Vagina (tissue), 2 donors: ENCODE measurements at regions not wholly inside any gene's neighbourhood (a gene's known extent, or its start where the extent isn't known, plus 50 kb on each side); places are given as distances from the start of the nearest gene placed in this dataset.
"Not testable (repeated sequence)": the region's sequence is repeated elsewhere in the genome, so short reads cannot be mapped to it uniquely, and the experiment has no call there.

ENCODE experiments used
- DNase-seq, 2 donors: peaks; one replicate each; pipeline ENCODE4 v3.0.0-alpha.2; 2017; ENCODE audit errors: extremely low spot score in 2 of 2
- H3K27ac ChIP-seq: fragments of 200-600 bp; sonication (generic); one replicate; pipeline ENCODE4 v1.5.1; 2019
- H3K27me3 ChIP-seq: fragments of 200-600 bp; sonication (generic); one replicate; pipeline ENCODE4 v1.5.1; 2019
- H3K36me3 ChIP-seq, 2 donors: fragments of 200-600 bp; sonication (generic); one replicate each; pipeline ENCODE4 v1.5.1; 2017 to 2019
- H3K4me1 ChIP-seq: fragments of 200-600 bp; sonication (generic); one replicate; pipeline ENCODE4 v1.5.1; 2019
- H3K4me3 ChIP-seq, 2 donors: fragments of 200-600 bp; sonication (generic); 1 replicate in 1 of 2; 2 replicates in 1 of 2; pipeline ENCODE4 v1.5.1; 2016 to 2019
- H3K9me3 ChIP-seq: fragments of 200-600 bp; sonication (generic); one replicate; pipeline ENCODE4 v1.5.1; 2019
- POLR2A ChIP-seq, 2 donors: fragments of 450-650 bp; IDR thresholded peaks; one replicate each; pipeline ENCODE4 v1.6.1; 2017; ENCODE audit warnings: antibody characterized with exemption in 2 of 2, mild to moderate bottlenecking in 2 of 2, moderate library complexity in 2 of 2
- POLR2AphosphoS5 ChIP-seq, 2 donors: sonication (generic); formaldehyde crosslinking; IDR thresholded peaks; one replicate each; pipeline ENCODE4 v1.9.0; 2017; ENCODE audit warnings: antibody characterized with exemption in 2 of 2, mild to moderate bottlenecking in 2 of 2, low read depth in 1 of 2; ENCODE audit not compliant: insufficient read depth in 1 of 2
- intact Hi-C: fragments of 100-400 bp; cut with DNase I; formaldehyde crosslinking; loops from one replicate; pipeline ENCODE4 v1.15.1; 2023
- TF ChIP-seq, protein P1 (sequence below), 3 experiments: fragments of 450-650 bp in 2 of 3; fragments of 200-600 bp in 1 of 3; sonication (generic) in 1 of 3; IDR thresholded peaks; one replicate each; pipeline ENCODE4 v1.5.1; 2017 to 2019; ENCODE audit warnings: antibody characterized with exemption in 3 of 3, mild to moderate bottlenecking in 2 of 3, moderate library complexity in 2 of 3

DNA sequence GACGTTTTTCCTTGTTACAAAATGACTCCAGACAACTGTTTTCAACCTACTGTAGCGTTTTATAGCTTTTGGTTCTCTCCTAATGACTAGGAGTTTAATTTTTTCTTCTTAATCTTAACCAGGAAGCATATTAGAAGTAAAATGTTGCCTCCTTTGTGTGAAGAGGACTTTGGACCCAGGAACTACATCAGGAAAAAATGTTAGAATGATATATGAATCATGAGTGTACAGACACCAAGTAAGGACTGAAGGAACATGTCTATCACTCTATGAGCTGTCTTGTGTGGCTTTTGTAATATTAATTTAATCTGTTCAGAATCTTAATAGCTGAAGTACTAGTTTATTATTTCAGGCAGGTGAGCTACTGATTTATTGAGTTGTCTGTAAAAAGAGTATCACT, 71.0 kb upstream of the MARCKS start:
- no peaks in the 10 kb centered on the region for H3K4me1 ChIP-seq
- no peak for DNase-seq
- no peak overlapping the region for H3K27ac ChIP-seq
- H3K36me3 ChIP-seq: no peaks in the 10 kb centered on the region
- H3K4me3 ChIP-seq: no peak overlapping the region
- intact Hi-C loops: no loop called here
- no peaks in the 10 kb centered on the region for H3K9me3 ChIP-seq
- TF ChIP-seq, protein P1, sequence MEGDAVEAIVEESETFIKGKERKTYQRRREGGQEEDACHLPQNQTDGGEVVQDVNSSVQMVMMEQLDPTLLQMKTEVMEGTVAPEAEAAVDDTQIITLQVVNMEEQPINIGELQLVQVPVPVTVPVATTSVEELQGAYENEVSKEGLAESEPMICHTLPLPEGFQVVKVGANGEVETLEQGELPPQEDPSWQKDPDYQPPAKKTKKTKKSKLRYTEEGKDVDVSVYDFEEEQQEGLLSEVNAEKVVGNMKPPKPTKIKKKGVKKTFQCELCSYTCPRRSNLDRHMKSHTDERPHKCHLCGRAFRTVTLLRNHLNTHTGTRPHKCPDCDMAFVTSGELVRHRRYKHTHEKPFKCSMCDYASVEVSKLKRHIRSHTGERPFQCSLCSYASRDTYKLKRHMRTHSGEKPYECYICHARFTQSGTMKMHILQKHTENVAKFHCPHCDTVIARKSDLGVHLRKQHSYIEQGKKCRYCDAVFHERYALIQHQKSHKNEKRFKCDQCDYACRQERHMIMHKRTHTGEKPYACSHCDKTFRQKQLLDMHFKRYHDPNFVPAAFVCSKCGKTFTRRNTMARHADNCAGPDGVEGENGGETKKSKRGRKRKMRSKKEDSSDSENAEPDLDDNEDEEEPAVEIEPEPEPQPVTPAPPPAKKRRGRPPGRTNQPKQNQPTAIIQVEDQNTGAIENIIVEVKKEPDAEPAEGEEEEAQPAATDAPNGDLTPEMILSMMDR (IDR thresholded peaks at IDR 0.05): no peak
- TF ChIP-seq POLR2A (IDR thresholded peaks at IDR 0.05) (no peak), POLR2AphosphoS5 (IDR thresholded peaks at IDR 0.05; ENCODE audit: insufficient read depth in 1 of 2, low read depth in 1 of 2) (no peak)
- H3K27me3 ChIP-seq: no peaks in the 10 kb centered on the region

DNA sequence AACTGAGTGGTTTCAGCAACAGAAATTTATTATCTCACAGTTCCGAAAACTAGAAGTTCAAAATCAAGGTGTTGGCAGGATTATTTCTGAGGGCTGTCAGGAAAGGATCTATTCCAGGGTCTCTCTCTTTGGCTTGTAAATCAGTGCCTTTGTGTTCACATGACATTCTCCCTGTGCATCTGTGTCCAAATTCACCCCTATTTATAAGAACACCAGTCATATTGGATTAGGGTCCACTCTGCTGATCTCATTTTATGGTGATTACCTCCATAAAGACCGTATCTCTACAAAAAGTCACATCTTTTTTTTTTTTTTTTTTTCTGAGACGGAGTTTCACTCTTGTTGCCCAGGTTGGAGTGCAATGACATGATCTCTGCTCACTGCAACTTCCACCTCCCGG, 68.6 kb upstream of the MARCKS start:
- TF ChIP-seq, protein P1 (IDR thresholded peaks at IDR 0.05): no peak
- TF ChIP-seq POLR2A (IDR thresholded peaks at IDR 0.05) (no peak), POLR2AphosphoS5 (IDR thresholded peaks at IDR 0.05; ENCODE audit: insufficient read depth in 1 of 2, low read depth in 1 of 2) (no peak)
- Histone ChIP-seq H3K27me3 (no peaks in the 10 kb centered on the region), H3K4me3 (no peak overlapping the region), H3K27ac (no peak overlapping the region), H3K36me3 (no peaks in the 10 kb centered on the region), H3K4me1 (no peaks in the 10 kb centered on the region), H3K9me3 (no peaks in the 10 kb centered on the region)
- intact Hi-C loops: no loop called here
- no peak for DNase-seq

DNA sequence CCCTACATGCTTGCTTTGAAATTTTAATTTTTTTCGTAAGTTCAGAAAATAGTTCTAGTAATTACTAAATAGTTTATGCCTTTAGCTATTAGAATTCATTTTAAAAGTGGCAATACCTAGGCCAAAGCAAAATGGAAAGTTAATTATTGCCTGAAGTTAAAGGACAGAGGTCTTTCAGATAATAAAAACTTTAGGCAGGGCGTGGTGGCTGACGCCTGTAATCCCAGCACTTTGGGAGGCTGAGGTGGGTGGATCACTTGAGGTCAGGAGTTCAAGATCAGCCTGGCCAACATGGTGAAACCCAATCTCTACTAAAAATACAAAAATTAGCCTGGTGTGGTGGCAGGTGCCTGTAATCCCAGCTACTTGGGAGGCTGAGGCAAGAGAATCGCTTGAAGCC, 65.9 kb upstream of the MARCKS start:
- H3K4me1 ChIP-seq, H3K4me3 ChIP-seq, DNase-seq: not testable (repeated sequence)

DNA sequence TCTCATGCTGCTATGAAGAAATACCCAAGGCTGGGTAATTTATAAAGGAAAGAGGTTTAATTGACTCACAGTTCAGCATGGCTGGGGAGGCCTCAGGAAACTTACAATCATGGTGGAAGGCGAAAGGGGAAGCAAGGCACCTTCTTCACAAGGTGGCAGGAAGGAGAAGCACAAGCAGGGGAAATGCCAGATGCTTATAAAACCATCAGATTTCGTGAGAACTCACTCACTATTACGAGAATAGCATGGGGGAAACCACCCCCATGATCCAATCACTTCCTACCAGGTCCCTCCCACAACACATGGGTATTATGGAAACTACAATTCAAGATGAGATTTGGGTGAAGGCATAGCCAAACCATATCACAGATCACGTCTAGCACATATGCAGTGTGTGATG, 61.8 kb upstream of the MARCKS start:
- H3K27ac ChIP-seq, H3K4me1 ChIP-seq, H3K9me3 ChIP-seq, H3K36me3 ChIP-seq, intact Hi-C loops, H3K4me3 ChIP-seq, DNase-seq, H3K27me3 ChIP-seq: not testable (repeated sequence)

More for the DNA sequence above, 65.9 kb upstream of the MARCKS start:
- H3K36me3 ChIP-seq, H3K27ac ChIP-seq, intact Hi-C loops, H3K9me3 ChIP-seq, H3K27me3 ChIP-seq: not testable (repeated sequence)

DNA sequence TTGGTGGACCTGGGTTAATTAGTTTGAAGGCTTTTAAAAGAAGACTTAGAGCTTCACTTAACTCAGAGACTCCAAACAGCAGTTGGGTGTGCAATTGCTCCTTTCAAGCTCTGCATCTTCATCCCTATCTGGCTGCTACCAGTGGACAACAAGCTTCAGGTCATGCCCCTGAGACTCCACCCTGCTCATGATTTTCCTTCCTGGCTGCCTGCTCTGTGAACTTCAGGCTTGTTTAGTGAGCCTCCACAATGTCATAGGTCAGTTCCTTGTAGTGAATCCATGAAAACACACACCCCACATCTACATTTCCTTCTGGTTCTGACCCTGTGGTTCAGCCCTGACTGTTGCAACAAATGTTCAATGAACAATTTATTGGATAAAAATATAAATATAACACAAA, 61.1 kb upstream of the MARCKS start:
- intact Hi-C loops: no loop called here
- H3K27me3 ChIP-seq: no peaks in the 10 kb centered on the region

DNA sequence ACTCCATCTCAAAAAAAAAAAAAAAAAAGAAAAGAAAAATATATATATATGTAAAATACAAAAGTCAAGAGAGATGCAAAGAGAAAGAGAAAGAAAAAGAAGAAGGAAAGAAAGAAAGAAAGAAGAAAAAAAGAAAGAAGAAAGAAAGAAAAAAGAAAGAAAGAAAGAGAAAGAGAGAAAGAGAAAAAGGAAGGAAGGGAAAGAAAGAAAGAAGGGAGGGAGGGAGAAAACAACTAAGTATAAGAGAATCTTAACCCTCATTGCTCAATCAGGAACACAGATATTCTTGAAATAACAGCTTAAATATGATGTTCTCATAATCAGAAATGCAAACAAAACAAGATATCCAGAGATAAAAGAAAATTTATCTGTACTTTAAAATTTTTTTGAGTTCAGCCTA, 54.4 kb upstream of the MARCKS start:
- no peaks in the 10 kb centered on the region for H3K27me3 ChIP-seq
- H3K4me1 ChIP-seq: no peaks in the 10 kb centered on the region
- TF ChIP-seq, protein P1 (IDR thresholded peaks at IDR 0.05): no peak
- TF ChIP-seq POLR2AphosphoS5 (IDR thresholded peaks at IDR 0.05; ENCODE audit: insufficient read depth in 1 of 2, low read depth in 1 of 2) (no peak), POLR2A (IDR thresholded peaks at IDR 0.05) (no peak)

More for the DNA sequence above, 61.1 kb upstream of the MARCKS start:
- no peaks in the 10 kb centered on the region for H3K9me3 ChIP-seq
- DNase-seq: no peak
- no peak for TF ChIP-seq POLR2AphosphoS5 (IDR thresholded peaks at IDR 0.05; ENCODE audit: insufficient read depth in 1 of 2, low read depth in 1 of 2)
- no peak for TF ChIP-seq POLR2A (IDR thresholded peaks at IDR 0.05)
- TF ChIP-seq, protein P1 (IDR thresholded peaks at IDR 0.05): no peak
- H3K4me3 ChIP-seq: no peak overlapping the region
- H3K27ac ChIP-seq: no peak overlapping the region
- no peaks in the 10 kb centered on the region for H3K36me3 ChIP-seq
- no peaks in the 10 kb centered on the region for H3K4me1 ChIP-seq

More for the DNA sequence above, 54.4 kb upstream of the MARCKS start:
- H3K36me3 ChIP-seq: no peaks in the 10 kb centered on the region
- H3K9me3 ChIP-seq: no peaks in the 10 kb centered on the region
- no peak overlapping the region for H3K4me3 ChIP-seq
- DNase-seq: no peak
- H3K27ac ChIP-seq: no peak overlapping the region
- intact Hi-C loops: no loop called here
